ENCODE measurements at regions not wholly inside any gene's neighbourhood (a gene's known extent, or its start where the extent isn't known, plus 50 kb on each side); places are given as distances from the start of the nearest gene placed in this dataset.

DNA sequence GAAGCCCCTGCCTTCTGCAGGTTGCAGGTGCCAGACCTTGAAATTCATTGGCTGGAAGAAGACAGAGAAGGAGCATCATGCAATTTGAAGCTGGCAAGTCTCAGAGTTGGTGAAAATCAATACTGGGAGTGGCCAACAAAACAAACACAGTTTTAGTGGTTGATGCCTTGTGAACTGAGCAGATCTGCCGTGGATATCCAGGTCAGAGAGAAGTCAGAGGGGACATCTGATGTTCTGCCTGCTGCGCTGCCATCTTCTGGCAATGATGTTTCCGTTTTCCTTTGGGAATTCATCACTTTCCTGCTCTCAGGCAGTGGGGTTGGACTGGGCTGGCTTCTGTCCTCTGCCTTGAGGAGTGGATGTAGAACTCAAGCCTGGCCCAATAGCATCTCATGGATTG is 132.0 kb downstream of the RPS24 start:
- no peaks in the 10 kb centered on the region for H3K4me1 ChIP-seq (replicated peaks; ENCODE audit: insufficient read depth)
- no peak overlapping the region for H3K4me2 ChIP-seq
- POLR2A ChIA-PET (ENCODE audit: unreplicated experiment) = no interaction called here
- BruUV-seq (replicated peaks) = no TSS peak
- H3K27me3 ChIP-seq (ENCODE audit: insufficient read depth, low read depth) = peaks cover 30% of the 10 kb centered on the region; the same call in 1 of the 2 replicates
- CTCF ChIA-PET = no interaction called here
- DNase-seq = peak in 1 of 2 experiments; percentile 34
- TF ChIP-seq EZH2 (IDR thresholded peaks at IDR 0.05; ENCODE audit: low read depth) = no peak
- TF ChIP-seq, protein P1, sequence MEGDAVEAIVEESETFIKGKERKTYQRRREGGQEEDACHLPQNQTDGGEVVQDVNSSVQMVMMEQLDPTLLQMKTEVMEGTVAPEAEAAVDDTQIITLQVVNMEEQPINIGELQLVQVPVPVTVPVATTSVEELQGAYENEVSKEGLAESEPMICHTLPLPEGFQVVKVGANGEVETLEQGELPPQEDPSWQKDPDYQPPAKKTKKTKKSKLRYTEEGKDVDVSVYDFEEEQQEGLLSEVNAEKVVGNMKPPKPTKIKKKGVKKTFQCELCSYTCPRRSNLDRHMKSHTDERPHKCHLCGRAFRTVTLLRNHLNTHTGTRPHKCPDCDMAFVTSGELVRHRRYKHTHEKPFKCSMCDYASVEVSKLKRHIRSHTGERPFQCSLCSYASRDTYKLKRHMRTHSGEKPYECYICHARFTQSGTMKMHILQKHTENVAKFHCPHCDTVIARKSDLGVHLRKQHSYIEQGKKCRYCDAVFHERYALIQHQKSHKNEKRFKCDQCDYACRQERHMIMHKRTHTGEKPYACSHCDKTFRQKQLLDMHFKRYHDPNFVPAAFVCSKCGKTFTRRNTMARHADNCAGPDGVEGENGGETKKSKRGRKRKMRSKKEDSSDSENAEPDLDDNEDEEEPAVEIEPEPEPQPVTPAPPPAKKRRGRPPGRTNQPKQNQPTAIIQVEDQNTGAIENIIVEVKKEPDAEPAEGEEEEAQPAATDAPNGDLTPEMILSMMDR (conservative IDR thresholded peaks at IDR 0.05) = no peak
- H3K9me3 ChIP-seq (ENCODE audit: insufficient read depth, low read depth) = no peaks in the 10 kb centered on the region
- no peaks in the 10 kb centered on the region for H3K9me2 ChIP-seq (ENCODE audit: insufficient read depth)
- H3K79me2 ChIP-seq (ENCODE audit: low read depth) = no peaks in the 10 kb centered on the region
- intact Hi-C loops (cut with micrococcal nuclease; ENCODE audit: unreplicated experiment) = no loop called here
- H3F3A ChIP-seq (ENCODE audit: insufficient read depth, low read depth) = no peaks in the 10 kb centered on the region
- no peaks in the 10 kb centered on the region for H4K20me1 ChIP-seq (ENCODE audit: insufficient read depth)
- no peak overlapping the region for H3K27ac ChIP-seq
- no peak overlapping the region for H3K4me3 ChIP-seq
- no peaks in the 10 kb centered on the region for H3K36me3 ChIP-seq (ENCODE audit: low read depth)
- no peak overlapping the region for H2AFZ ChIP-seq

DNA sequence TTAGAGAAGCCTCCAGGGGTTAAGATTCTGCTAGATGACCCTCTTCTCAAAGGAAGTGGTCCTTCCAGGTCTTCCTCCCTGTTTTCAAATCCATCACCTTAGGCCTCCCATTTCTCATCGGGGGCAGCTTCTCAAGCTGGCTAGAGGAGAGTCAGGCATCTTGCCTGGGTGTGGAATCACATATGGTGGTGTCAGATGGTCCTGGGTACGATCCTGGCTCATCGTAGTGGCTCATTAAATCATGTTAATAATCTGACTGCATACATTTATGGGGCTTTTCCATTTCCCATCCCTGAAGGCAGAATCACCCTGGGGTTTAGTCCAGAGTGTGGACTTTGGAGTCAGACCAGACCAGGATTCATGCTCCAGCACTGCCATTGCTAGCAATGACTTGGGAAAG is 132.6 kb downstream of the RPS24 start:
- H2AFZ ChIP-seq = no peak overlapping the region
- no peaks in the 10 kb centered on the region for H3K4me1 ChIP-seq (replicated peaks; ENCODE audit: insufficient read depth)
- no peaks in the 10 kb centered on the region for H3F3A ChIP-seq (ENCODE audit: insufficient read depth, low read depth)
- no peak for TF ChIP-seq EZH2 (IDR thresholded peaks at IDR 0.05; ENCODE audit: low read depth)
- TF ChIP-seq, protein P1 (conservative IDR thresholded peaks at IDR 0.05) = no peak
- no peaks in the 10 kb centered on the region for H3K9me3 ChIP-seq (ENCODE audit: insufficient read depth, low read depth)
- intact Hi-C loops (cut with micrococcal nuclease; ENCODE audit: unreplicated experiment) = no loop called here
- ChIA-PET POLR2A (ENCODE audit: unreplicated experiment) (no interaction called here), CTCF (no interaction called here)
- DNase-seq = no peak
- H3K79me2 ChIP-seq (ENCODE audit: low read depth) = no peaks in the 10 kb centered on the region
- no peaks in the 10 kb centered on the region for H4K20me1 ChIP-seq (ENCODE audit: insufficient read depth)
- BruUV-seq (replicated peaks) = no TSS peak
- no peak overlapping the region for H3K4me2 ChIP-seq
- H3K4me3 ChIP-seq = no peak overlapping the region
- no peaks in the 10 kb centered on the region for H3K36me3 ChIP-seq (ENCODE audit: low read depth)
- H3K9me2 ChIP-seq (ENCODE audit: insufficient read depth) = no peaks in the 10 kb centered on the region
- peaks cover 29% of the 10 kb centered on the region; the same call in 1 of the 2 replicates for H3K27me3 ChIP-seq (ENCODE audit: insufficient read depth, low read depth)
- no peak overlapping the region for H3K27ac ChIP-seq

DNA sequence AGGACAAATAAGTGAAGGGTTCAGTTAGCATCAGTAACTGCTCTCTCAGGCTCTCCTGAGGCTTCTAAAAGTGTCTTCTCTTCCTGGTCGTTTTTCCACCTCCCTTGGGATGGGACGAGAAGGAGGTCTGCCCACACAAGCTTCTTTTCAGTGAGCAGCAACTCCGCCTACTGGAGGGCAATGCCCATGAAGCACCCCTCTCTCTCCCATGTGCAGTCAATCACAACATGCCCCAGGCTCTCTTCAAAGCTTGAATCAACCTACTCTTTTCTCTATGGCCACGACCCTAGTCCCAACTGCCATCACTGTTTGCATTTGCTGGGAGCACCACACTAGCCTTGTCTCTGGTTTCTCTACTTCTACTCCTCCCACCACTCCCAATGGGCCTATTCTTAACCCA is 135.6 kb downstream of the RPS24 start:
- H3K79me2 ChIP-seq (ENCODE audit: low read depth) = no peaks in the 10 kb centered on the region
- H3F3A ChIP-seq (ENCODE audit: insufficient read depth, low read depth) = no peaks in the 10 kb centered on the region
- no peaks in the 10 kb centered on the region for H3K36me3 ChIP-seq (ENCODE audit: low read depth)
- POLR2A ChIA-PET (ENCODE audit: unreplicated experiment) = no interaction called here
- no peak overlapping the region for H3K27ac ChIP-seq
- no peaks in the 10 kb centered on the region for H3K9me3 ChIP-seq (ENCODE audit: insufficient read depth, low read depth)
- no peak overlapping the region for H3K4me3 ChIP-seq
- H3K9me2 ChIP-seq (ENCODE audit: insufficient read depth) = no peaks in the 10 kb centered on the region
- CTCF ChIA-PET = no interaction called here
- BruUV-seq (replicated peaks) = no TSS peak
- H3K27me3 ChIP-seq (ENCODE audit: insufficient read depth, low read depth) = peaks cover 32% of the 10 kb centered on the region
- no peak overlapping the region for H2AFZ ChIP-seq
- intact Hi-C loops (cut with micrococcal nuclease; ENCODE audit: unreplicated experiment) = no loop called here
- no peak for DNase-seq
- no peaks in the 10 kb centered on the region for H3K4me1 ChIP-seq (replicated peaks; ENCODE audit: insufficient read depth)
- H3K4me2 ChIP-seq = no peak overlapping the region
- TF ChIP-seq EZH2 (IDR thresholded peaks at IDR 0.05; ENCODE audit: low read depth) = no peak
- TF ChIP-seq, protein P1 (conservative IDR thresholded peaks at IDR 0.05) = no peak
- H4K20me1 ChIP-seq (ENCODE audit: insufficient read depth) = no peaks in the 10 kb centered on the region

Measured in PC-9 (cell line).